Left renal cortex interstitium (tissue), 4 donors: ENCODE measurements at regions not wholly inside any gene's neighbourhood (a gene's known extent, or its start where the extent isn't known, plus 50 kb on each side); places are given as distances from the start of the nearest gene placed in this dataset.

ENCODE experiments used
- DNase-seq, 4 donors: peaks; one replicate each; pipeline ENCODE4 v3.0.0-alpha.2; 2013; ENCODE audit warnings: low read depth in 4 of 4, low spot score in 2 of 4, missing footprints in 1 of 4

GRCh38 chrX:6793000-6793399 lies 258.1 kb upstream of the VCX3A start:
- DNase-seq, result no peak

- no peak for DNase-seq
These were observed 249.0 kb upstream of the VCX3A start for GRCh38 chrX:6783912-6784311.

- no peak for DNase-seq
These were observed 247.9 kb upstream of the VCX3A start for GRCh38 chrX:6782831-6783230.

- no peak for DNase-seq
These were observed 243.9 kb upstream of the VCX3A start for GRCh38 chrX:6778544-6779503.

- no peak for DNase-seq
These were observed 242.5 kb upstream of the VCX3A start for GRCh38 chrX:6777238-6778002.

- no peak for DNase-seq
These were observed 236.0 kb upstream of the VCX3A start for GRCh38 chrX:6770936-6771335.

- no peak for DNase-seq
These were observed 234.0 kb upstream of the VCX3A start for GRCh38 chrX:6768881-6769280.

GRCh38 chrX:6761251-6761650 lies 226.3 kb upstream of the VCX3A start:
- no peak for DNase-seq

GRCh38 chrX:6759655-6760375 lies 224.9 kb upstream of the VCX3A start:
- no peak for DNase-seq

GRCh38 chrX:6758234-6758633 lies 223.3 kb upstream of the VCX3A start:
- no peak for DNase-seq

- DNase-seq, result no peak
These were observed 222.7 kb upstream of the VCX3A start for GRCh38 chrX:6757631-6758030.

GRCh38 chrX:6748595-6748994 lies 213.7 kb upstream of the VCX3A start:
- no peak for DNase-seq

GRCh38 chrX:6738518-6739470 lies 203.9 kb upstream of the VCX3A start:
- DNase-seq, result no peak

GRCh38 chrX:6734844-6735634 lies 200.1 kb upstream of the VCX3A start:
- DNase-seq, result no peak

GRCh38 chrX:6732101-6732500 lies 197.2 kb upstream of the VCX3A start:
- DNase-seq, result no peak

- no peak for DNase-seq
These were observed 194.7 kb upstream of the VCX3A start for GRCh38 chrX:6729626-6730025.

GRCh38 chrX:6718766-6719165 lies 183.8 kb upstream of the VCX3A start:
- DNase-seq, result no peak

- no peak for DNase-seq
These were observed 173.9 kb upstream of the VCX3A start for GRCh38 chrX:6708676-6709380.

- DNase-seq, result no peak
These were observed 173.1 kb upstream of the VCX3A start for GRCh38 chrX:6708041-6708440.
